Stomach (tissue), 4 donors: ENCODE measurements at regions not wholly inside any gene's neighbourhood (a gene's known extent, or its start where the extent isn't known, plus 50 kb on each side); places are given as distances from the start of the nearest gene placed in this dataset.

ENCODE experiments used
- CTCF ChIP-seq, 7 experiments: fragments of 450-650 bp in 4 of 7; fragments of 200-600 bp in 3 of 7; sonication (generic) in 3 of 7; IDR thresholded peaks; one replicate each; pipeline ENCODE4 v1.5.1; 2016 to 2019; ENCODE audit warnings: antibody characterized with exemption in 7 of 7, control low read depth in 2 of 7, mild to moderate bottlenecking in 1 of 7
- EP300 ChIP-seq: sonication (generic); formaldehyde crosslinking; IDR thresholded peaks from one replicate; pipeline ENCODE4 v1.6.1; 2017; ENCODE audit warnings: antibody characterized with exemption
- POLR2AphosphoS5 ChIP-seq, 3 donors: sonication (generic); formaldehyde crosslinking; IDR thresholded peaks; one replicate each; pipeline ENCODE4 v1.6.1; 2016; ENCODE audit warnings: antibody characterized with exemption in 3 of 3

DNA sequence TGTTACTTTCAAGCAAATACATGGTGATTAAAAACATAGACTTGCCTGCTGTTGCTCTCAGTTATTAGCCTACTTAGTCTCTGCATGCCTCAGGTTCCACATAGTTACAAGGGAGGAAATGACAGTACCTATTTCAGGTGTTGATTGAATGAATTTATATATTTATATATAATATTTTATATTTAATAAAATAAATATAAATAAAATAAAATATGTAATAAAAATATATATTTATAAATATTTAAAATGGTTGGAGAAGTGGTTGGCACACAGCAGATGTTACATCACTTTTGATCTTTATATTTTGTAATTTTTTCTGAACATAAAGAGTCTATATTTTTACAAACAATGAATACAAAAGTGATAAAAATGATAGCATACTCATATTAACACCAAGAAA lies 716.0 kb upstream of the EYS start:
- no peak for TF ChIP-seq EP300
- TF ChIP-seq CTCF (IDR thresholded peaks at IDR 0.05) = no peak
- no peak for TF ChIP-seq POLR2AphosphoS5 (IDR thresholded peaks at IDR 0.05)
